ENCODE measurements at regions not wholly inside any gene's neighbourhood (a gene's known extent, or its start where the extent isn't known, plus 50 kb on each side); places are given as distances from the start of the nearest gene placed in this dataset.
"Not testable (repeated sequence)": the region's sequence is repeated elsewhere in the genome, so short reads cannot be mapped to it uniquely, and the experiment has no call there.

DNA sequence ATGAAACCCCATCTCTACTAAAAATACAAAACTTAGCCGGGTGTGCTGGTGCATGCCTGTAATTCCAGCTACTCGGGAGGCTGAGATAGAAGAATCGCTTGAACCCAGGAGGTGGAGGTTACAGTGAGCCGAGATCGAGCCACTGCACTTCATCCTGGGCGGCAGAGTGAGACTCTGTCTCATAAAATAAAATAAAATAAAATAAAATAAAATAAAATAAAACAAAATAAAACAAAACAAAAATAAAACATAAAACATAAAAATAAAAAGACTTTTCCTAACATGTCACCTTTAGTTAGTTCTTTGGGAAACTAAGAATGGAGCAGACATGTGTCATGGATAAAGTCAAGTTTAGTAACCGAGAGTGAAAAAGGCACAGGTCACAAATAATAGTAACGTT lies 1007.6 kb upstream of the EDIL3 start:
- DNase-seq (ENCODE audit: low read depth, low spot score): not testable (repeated sequence)

DNA sequence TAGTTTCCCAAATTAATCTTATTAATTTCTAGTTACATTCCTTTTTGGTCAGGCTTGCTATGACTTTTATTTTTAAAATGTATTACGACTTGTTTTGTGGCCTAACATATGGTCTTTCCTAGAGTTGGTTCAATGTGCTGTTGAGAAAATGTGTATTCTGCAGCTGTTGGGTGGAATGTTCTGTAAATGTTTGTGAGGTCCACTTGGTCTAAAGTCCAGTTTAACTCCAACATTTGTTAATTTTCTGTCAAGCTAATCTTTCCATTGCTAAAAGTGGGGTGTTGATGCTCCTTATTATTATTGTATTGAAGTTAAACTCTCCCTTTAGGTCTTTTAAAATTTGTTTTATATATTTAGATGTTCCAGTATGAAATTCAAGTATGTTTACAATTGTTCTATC lies 1010.8 kb upstream of the EDIL3 start:
- no peak for DNase-seq (ENCODE audit: low read depth, low spot score)

DNA sequence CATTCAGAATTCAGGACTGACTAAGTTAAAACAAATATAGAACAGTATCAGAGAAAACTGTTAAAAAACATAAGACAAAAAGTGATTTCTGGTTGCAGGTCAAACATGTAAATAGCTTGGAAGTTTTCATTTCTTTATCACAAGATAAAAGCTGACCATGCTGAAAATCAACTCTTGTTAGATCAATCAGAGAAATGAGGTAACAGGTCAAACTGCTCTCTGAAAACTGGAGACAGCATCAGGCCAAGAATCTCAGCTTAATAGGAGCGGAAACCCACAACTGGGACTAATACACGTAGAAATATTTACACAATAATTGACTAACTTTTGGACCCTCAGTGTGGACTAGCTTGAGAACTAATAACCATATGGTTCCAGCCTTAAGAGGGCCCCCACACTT lies 1012.8 kb upstream of the EDIL3 start:
- no peak for DNase-seq (ENCODE audit: low read depth, low spot score)

DNA sequence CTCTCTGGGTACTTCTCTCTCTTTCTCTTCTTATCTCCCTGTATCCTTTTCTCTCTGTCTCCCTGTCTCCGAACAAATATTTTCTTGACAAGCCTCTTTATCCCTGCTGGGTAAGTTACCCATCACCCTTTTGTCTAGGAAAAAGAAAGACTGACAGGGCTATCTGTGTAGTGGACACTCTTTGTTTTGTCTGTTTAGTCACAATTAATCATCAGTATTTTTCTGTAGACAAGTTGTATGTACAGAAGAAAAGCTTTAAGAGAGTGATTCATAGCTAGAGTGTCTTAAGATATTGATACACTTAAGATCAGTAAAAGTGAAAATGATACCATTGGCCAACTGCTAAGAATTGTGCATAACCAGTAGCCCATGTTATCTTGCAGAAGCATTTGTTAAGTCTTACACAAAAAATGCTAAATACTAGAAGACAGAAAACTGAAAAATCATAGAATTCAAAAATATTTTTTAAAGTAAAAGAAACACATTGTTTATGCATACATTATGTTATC lies 1043.8 kb upstream of the EDIL3 start:
- DNase-seq (ENCODE audit: low read depth, low spot score): no peak

DNA sequence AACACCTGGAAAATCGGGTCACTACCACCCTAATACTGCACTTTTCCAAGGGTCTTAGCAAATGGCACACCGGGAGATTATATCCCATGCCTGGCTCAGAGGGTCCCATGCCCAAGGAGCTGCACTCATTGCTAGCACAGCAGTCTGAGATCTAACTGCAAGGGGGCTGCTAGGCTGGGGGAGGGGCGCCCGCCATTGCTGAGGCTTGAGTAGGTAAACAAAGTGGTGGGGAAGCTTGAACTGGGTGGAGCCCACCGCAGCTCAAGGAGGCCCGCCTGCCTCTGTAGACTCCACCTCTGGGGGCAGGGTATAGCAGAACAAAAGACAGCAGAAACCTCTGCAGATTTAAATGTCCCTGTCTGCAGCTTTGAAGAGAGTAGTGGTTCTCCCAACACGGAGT lies 1047.0 kb upstream of the EDIL3 start:
- DNase-seq (ENCODE audit: low read depth, low spot score): not testable (repeated sequence)

DNA sequence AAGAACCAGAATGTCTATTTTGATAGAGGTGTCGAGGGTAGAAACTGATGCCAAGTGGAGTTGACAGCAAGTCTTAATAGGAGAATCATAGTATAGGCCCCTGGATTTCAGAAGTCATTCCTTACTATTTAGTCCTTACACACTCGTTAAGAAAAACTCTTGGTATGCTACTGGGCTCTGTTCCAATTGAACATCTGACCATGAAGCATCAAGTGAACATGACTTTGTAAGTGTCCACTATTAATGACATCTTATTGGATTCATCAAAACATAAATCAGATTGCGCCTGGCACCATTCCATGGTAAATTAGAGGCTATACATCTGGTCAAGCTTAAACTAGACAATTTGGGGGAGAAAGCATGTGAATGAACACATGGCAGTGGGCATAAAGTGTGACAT lies 1056.5 kb upstream of the EDIL3 start:
- DNase-seq (ENCODE audit: low read depth, low spot score): no peak

DNA sequence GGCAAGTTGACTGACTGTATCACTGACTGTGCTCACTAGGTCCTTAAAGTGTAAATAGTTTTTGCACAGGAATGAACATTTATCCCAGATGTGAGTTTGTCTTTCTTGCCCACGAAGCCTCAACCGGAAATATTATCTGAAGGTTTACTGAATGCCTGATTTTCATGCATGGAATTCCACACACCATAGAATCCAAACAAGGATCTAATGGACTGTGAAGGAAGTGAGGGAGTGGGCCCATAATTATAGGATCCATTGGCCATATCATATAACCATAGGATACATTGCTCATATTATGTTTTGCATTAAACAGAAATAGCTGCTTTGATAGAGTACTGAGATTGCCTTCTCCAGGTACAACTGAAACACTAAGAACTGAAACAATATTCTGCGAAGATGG lies 1057.2 kb upstream of the EDIL3 start:
- no peak for DNase-seq (ENCODE audit: low read depth, low spot score)

DNA sequence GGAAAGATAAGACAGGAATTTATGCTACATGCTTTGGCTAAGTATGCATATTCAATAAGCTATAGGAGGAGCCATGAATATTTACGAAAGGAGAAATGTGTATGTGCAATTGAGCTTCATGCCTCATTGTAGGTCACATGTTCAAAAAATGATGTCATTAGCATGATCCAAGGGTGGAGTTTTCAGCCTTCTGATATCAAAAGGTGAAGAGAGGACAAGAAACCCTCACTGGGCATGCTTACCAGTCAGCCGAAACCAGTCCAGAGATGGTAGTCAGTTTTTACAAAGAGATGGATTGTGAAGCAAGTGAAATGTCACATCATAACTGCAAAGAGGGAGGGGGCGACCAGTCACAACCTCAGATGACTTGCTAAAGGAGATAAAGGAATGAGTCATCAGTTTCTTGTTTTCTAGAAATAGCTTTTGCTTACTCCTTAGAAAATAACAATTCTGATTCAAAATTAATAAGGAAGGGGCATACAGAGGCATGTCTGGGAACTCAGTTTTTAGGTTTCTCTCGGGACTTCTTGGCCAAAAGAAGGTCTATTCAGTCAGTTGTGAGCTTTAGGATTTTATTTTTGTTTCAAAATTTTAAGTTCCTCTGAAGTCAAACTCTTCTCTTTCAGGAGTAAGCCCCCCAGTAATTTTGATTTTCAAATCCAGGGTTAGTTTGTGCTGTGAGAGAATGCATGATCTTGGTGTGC lies 1067.8 kb upstream of the EDIL3 start:
- DNase-seq (ENCODE audit: low read depth, low spot score): no peak

DNA sequence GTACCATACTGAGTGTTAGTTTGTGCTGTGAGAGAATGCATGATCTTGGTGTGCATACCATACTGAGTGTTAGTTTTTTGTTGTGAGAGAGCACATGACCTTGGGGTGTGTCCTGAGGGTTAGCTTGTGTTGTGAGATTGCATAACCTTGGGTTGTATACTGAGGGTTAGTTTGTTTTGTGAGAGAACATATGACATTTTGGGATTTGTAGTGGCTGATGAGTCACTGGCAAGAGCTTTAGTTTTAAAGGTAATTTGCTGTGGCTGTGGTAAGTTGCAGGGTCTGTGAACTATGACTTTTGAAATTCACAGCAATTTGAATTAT lies 1068.3 kb upstream of the EDIL3 start:
- no peak for DNase-seq (ENCODE audit: low read depth, low spot score)

DNA sequence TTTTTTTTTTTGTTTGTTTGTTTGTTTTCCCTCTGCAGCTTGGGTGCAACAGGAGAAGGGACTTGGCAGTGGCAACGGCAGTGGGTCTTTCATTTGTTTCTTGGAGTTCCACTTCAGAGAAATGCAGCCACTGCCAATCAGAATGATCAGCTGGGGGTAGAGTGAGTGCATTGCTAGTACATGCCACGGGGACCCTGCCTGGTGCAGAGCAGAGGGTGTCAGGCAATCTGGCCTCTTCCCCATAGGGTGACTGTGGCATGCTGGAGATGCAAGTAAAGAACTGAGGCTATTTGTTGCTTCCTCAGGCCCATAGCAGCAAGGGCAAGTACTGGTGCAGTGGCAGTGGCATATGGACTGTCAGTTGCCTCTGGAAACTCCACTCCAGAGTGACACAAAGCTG lies 1073.6 kb upstream of the EDIL3 start:
- no peak for DNase-seq (ENCODE audit: low read depth, low spot score)

DNA sequence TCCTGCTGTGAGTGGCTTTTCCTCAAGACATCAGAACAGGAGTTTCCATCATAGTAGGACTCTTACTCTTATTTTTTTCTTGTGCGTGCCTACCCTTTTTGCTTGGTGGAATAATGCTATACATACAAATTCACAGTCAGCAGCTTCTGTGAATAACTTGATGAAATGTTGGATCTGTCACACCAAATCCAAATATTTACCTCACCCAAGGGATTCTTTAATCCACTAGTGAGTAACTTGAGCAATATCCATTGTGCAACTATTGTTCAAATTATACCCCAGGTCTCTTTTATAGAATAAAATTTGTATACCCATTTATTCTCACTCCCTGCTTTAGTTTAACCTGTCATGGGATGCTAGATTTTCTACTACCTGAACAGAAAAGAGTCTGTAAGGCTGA lies 1078.3 kb upstream of the EDIL3 start:
- no peak for DNase-seq (ENCODE audit: low read depth, low spot score)

DNA sequence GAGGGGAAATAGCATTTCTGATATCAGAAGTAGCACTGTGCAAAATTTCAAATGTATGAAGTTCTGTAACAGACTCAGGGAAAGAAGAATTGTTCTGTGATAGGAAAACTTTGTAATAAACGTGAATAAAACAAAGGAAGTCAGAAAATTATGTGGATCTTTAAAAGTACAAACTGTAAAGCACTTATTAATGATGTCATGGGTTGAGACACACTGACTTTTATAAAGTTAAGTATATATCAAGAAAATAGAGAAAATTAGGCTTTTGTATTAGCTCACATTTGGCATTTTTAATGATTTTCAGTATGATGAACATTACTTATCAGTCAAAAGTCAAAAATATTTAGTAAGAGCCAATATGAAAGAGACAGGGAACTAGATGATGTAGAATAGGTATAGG lies 1081.7 kb upstream of the EDIL3 start:
- no peak for DNase-seq (ENCODE audit: low read depth, low spot score)

DNA sequence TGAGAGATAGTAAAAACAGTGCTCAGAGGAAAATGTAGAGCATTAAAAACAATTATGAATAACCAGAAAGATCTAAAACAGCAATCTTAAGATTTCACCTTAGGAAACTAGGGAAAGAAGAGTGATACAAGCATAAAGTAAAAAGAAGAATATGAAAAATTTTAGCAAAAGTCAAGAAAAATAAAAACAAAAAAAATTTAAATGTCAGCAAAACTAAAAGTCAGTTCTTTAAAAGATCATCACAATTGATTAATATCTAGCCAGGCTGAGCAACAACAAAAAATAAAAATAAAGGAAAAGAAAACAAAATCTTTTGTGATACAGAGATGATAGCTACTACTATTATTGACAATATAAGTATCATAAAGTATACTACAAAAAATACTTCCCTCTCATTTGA lies 1088.1 kb upstream of the EDIL3 start:
- DNase-seq (ENCODE audit: low read depth, low spot score): no peak

DNA sequence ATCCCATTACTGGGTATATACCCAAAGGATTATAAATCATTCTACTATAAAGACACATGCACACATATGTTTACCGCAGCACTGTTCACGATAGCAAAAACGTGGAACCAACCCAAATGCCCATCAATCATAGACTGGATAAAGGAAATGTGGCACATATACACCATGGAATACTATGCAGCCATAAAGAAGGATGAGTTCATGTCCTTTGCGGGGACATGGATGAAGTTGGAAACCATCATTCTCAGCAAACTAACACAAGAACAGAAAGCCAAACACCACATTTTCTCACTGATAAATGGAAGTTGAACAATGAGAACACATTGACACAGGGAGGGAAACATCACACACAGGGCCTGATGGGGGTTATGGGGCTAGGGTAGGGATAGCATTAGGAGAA lies 1090.5 kb upstream of the EDIL3 start:
- DNase-seq (ENCODE audit: low read depth, low spot score): not testable (repeated sequence)

DNA sequence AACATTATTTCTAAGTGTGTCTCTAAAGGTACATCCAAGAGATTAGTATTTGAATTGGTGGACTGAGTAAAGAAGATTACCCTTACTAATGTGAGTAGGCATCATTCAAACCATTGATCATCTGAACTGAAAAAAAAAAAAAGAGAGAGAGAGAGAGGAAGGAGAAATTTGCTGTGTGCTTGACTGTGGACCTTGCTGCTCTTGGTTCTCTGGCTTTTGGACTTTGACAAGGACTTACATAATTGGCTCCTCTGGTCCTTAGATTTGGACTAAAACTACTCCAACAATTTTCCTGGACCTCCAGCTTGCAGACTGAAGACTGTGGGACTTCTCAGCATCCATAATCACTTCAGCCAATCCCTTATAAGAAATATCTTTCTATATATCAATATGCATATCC lies 1091.9 kb upstream of the EDIL3 start:
- DNase-seq (ENCODE audit: low read depth, low spot score): no peak

DNA sequence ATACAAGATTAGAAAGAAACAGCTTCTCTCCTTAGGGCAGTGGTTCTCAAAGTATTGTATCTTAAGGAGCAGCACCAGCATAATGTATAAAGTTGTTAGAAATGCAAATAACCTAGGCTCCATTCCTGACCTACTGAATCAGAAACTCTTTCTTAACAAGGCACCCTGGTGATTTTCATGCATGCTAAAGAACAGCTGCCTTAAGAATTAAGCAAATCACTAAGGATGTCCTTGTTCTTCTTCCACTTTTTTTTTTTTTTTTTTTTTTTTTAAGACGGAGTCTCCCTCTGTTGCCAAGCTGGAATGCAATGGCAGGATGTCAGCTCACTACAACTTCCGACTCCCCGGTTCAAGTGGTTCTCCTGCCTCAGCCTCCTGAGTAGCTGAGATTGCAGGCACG lies 1095.2 kb upstream of the EDIL3 start:
- DNase-seq (ENCODE audit: low read depth, low spot score): peak; percentile 25

DNA sequence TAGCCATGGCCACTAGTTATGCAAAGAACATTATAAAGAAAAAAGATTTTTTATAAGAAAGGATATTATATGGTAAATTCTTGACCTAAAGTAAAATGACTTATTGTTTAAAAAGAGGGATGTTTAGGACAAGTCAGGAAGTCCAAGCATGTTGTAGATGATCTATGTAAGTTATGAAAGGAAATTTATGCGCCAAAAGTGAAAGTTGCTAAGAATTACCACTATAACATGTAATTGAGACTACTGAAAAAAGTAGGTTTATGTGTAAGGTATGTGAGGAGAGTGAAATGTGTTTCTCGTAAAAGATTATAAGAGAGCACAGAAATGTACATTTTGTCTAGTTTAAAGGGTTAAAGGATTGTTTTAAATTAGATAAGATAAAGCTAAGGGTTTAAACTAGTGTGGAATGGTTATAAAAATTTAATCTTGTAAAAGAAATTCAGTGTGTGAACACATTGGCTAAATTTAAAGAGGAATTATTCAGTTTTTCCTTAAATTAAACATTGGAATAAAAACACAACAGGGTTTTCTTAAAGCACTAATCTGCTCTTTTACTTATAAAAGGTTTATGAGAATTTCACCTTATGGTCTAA lies 1100.4 kb upstream of the EDIL3 start:
- DNase-seq (ENCODE audit: low read depth, low spot score): no peak

DNA sequence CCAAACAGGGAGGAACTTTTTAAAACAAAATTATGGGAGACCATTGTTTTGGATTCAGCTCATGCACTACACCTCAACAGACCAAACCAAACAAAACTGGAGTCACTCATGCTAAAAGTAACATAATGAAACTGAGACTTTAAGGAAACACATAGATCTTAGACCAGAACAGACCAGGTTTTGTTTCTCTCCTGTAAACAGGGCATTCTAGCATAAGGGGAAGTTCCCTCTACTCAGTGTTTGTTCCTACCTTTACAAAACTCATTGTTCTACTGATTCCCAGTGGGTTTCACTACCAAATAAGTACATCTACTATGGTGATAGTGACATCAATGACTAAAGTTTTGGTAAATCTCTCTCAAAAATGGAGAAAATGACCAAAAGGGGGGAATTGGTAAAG lies 1103.6 kb upstream of the EDIL3 start:
- no peak for DNase-seq (ENCODE audit: low read depth, low spot score)

DNA sequence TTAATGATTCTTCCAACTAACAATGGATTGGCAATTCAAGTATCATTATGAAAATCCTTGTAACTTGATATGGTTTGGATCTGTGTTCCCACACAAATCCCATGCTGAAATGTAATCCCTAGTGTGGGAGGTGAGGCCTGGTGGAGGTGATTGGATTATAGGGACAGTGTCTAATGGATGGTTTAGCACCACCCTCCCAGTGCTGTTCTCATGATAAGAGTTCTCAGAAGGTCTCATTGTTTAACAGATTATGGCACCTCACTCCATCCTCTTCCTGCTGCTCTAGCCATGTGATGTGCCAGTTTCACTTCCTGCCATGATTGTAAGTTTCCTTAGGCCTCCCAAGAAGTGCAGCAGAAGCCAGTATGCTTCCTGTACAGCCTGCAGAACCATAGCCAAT lies 1116.2 kb upstream of the EDIL3 start:
- no peak for DNase-seq (ENCODE audit: low read depth, low spot score)

DNA sequence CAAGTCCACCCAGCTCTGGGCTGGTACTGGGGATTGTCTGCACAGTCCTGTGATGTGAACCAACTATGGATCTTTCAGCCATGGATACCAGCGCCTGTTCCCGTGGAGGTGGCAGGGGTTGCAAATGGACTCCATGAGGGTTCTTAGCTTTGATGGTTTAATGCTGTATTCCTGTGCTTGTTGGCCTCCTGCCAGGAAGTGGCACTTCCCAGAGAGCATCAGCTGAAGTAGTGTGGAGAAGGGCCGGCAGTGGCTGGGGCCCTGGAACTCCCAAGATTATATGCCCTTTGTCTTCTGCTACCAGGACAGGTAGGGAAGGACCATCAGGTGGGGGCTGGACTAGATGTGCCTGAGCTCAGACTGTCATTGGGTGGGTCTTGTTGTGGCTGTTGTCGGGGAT lies 1104.8 kb upstream of the COX7C start:
- no peak for DNase-seq (ENCODE audit: low read depth, low spot score)

DNA sequence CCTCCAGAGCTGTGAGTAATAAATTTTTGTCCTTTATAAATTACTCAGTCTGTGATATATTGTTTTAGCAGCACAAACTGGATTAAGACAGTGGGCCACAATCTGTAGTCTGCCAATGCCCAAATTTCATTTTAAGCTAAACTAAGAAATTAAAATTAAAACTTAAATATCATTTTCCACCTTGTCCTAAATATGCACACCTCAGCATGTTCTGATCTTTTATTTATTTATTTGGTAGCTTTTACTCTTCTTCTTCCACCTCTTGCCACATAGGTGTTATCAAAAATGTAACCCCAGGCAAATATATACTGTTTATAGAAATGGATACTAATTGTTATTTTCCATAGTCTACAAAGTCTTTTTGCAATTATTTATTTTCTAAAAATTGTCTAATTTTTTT lies 1102.2 kb upstream of the COX7C start:
- no peak for DNase-seq (ENCODE audit: low read depth, low spot score)

DNA sequence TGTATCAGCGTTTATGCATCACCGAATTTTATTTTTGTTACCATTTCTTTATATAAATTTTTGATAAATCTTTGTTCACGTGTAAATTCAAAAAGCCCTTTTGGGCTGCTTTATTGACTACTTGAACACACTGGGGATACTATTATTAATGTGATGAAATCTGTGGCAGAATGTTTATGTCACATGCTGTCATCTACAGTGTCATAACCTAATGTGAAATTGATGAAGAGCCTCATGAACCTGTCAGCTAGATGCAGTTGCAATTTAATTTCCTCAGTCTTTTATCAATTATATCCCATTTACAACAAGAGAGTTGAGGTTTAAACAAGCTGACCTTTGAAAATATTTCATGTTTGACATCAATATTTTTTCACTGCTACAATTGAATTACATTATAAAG lies 1100.4 kb upstream of the COX7C start:
- DNase-seq (ENCODE audit: low read depth, low spot score): no peak

DNA sequence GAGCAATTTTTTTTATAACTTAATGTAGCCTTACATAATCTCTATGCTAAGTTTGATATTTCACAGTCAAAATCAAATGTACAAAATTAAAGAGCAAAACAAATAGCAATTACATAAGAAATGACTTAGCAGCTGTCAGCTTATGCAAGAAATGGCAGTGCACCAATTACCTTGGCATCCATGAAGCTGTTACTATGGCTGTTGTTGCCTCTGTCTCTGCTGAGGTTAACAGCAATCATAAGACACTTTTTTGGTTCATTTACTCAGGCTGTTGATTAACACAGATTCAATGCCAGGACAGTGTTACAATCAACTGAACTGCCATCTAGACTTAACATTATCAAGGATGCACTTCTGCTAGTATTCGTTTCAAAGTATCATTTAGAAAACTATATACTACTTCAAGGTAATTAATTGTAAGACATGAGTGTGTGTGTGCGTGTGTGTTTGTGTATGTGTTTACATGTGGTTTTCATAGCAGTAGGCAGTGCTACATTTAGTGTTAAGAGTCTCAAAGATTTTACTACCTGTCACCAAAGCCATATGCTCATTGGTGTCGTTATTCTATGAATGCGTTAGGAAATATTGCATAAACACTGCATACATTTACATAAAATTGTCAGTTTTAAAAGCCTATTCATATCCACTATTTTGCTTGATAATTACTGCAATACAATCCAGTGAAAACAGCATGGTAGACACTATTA lies 1084.2 kb upstream of the COX7C start:
- no peak for DNase-seq (ENCODE audit: low read depth, low spot score)

All from iPS DF 19.7 (cell line).